Heart left ventricle (tissue), 16 donors: ENCODE measurements at regions not wholly inside any gene's neighbourhood (a gene's known extent, or its start where the extent isn't known, plus 50 kb on each side); places are given as distances from the start of the nearest gene placed in this dataset.

Experiments
- ATAC-seq, 4 donors: fragments of 200-7000 bp; cut with Tn5 transposase; one replicate each; pipeline ENCODE4 v1.9.1; 2020 to 2022; ENCODE audit warnings: moderate library complexity in 4 of 4, mild to moderate bottlenecking in 3 of 4, moderate number of reproducible peaks in 1 of 4
- DNase-seq, 5 donors: peaks; one replicate each; pipeline ENCODE4 v3.0.0-alpha.2; 2020
- H3K27ac ChIP-seq, 12 donors: fragments of 200-600 bp; sonication (generic) in 4 of 12; one replicate each; pipeline versions ENCODE4 v1.5.0 to v1.8.0; 2016 to 2022; ENCODE audit warnings: mild to moderate bottlenecking in 2 of 12
- H3K27me3 ChIP-seq, 9 donors: fragments of 200-600 bp; sonication (generic) in 2 of 9; one replicate each; pipeline versions ENCODE4 v1.5.1 to v1.8.0; 2016 to 2022; ENCODE audit warnings: mild to moderate bottlenecking in 3 of 9
- H3K36me3 ChIP-seq, 9 donors: fragments of 200-600 bp; sonication (generic) in 2 of 9; one replicate each; pipeline versions ENCODE4 v1.5.0 to v1.8.0; 2018 to 2022; ENCODE audit warnings: mild to moderate bottlenecking in 2 of 9
- H3K4me1 ChIP-seq, 12 donors: fragments of 200-600 bp; sonication (generic) in 4 of 12; one replicate each; pipeline versions ENCODE4 v1.5.0 to v1.8.0; 2016 to 2022; ENCODE audit warnings: mild to moderate bottlenecking in 3 of 12
- H3K4me3 ChIP-seq, 12 donors: fragments of 200-600 bp; sonication (generic) in 4 of 12; one replicate each; pipeline versions ENCODE4 v1.5.0 to v1.8.0; 2017 to 2022; ENCODE audit warnings: mild to moderate bottlenecking in 9 of 12, moderate library complexity in 4 of 12
- H3K9me3 ChIP-seq, 12 donors: fragments of 200-600 bp; sonication (generic) in 4 of 12; one replicate each; pipeline versions ENCODE4 v1.5.0 to v1.8.0; 2016 to 2022; ENCODE audit warnings: mild to moderate bottlenecking in 1 of 12
- POLR2A ChIP-seq, 2 donors: fragments of 450-650 bp; IDR thresholded peaks; one replicate each; pipeline ENCODE4 v1.6.1; 2017; ENCODE audit warnings: antibody characterized with exemption in 2 of 2, mild to moderate bottlenecking in 2 of 2, moderate library complexity in 2 of 2
- WGBS, 4 donors: extraction: QIAGEN DNeasy Blood & Tissue Kit in 2 of 4; methylation state at CpG; one replicate each; pipeline versions ENCODE4 v1.1.5 to v1.1.7; 2013 to 2018; 5-methylcytosine and 5-hydroxymethylcytosine counted together
- intact Hi-C, 10 donors: fragments of 100-400 bp; cut with DNase I; formaldehyde crosslinking; loops; one replicate each; pipeline versions ENCODE4 v1.11.1 to v1.14.2; 2022
- TF ChIP-seq, protein P1 (sequence below), 12 donors: fragments of 200-600 bp; sonication (generic) in 4 of 12; IDR thresholded peaks; one replicate each; pipeline versions ENCODE4 v1.5.0 to v1.8.0; 2018 to 2022; ENCODE audit warnings: antibody characterized with exemption in 12 of 12, mild to moderate bottlenecking in 5 of 12
- donor health status: ischemic (EF 13 %, LVEDD 7.1; RV severe dilation, severe dysfunction).
- donor health status: healthy with polysubstance abuse.
- donor health status: DM: no; HTN: yes; CAD: no.
- donor health status: DM: no; HTN: no; CAD: no.
- donor health status: ischemic (EF 25% LVEDD 6.9; RV normal size, moderate dysfunction).
- donor health status: ischemic (EF 25% LVEDD 5.7; RV mildly dilated, moderate dysfunction).
- donor health status: healthy.
- donor health status: DM: yes; HTN: yes; CAD: no.
- donor health status: ischemic (EF 35%, LVEDD 5.7; RV mildly dilated, moderate dysfunction).
- donor health status: nonischemic (EF 11% LVEDD 7.7; RV severe dilation, severe dysfunction).
- donor health status: DM: yes; HTN: yes; CAD: no.
- donor health status: PGD.
- donor health status: ischemic (EF 29% LVEDD 5.4; RV normal size, mild dysfunction).
- donor health status: nonischemic (EF 23%, LVEDD 6.1; RV moderate dilation, normal function).

DNA sequence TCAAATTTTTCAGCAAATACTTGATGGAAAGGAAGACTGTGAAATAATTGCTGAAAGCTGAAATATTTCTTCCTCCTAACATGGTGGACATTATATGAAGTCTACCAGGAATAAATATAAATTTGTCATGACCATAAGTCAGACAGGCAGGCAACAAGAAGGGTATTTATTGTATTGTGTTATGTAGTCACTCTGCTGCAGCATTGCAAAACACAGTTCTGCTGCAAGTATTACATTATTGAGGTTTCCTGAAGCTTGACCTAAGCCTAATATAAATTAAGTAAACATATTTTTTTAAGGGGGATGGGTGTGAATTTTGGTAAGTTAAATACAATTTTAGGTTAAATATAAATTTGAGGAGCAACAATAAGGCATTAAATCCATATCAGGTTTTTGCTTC is 60.2 kb upstream of the MAOA start:
- H3K4me3 ChIP-seq: no peak overlapping the region
- no peaks in the 10 kb centered on the region for H3K36me3 ChIP-seq
- ATAC-seq (no peak), DNase-seq (no peak)
- H3K27me3 ChIP-seq: peaks cover 0 to 13% (median 0%) of the 10 kb centered on the region in 9 donors
- no peak for TF ChIP-seq POLR2A (IDR thresholded peaks at IDR 0.05)
- TF ChIP-seq, protein P1, sequence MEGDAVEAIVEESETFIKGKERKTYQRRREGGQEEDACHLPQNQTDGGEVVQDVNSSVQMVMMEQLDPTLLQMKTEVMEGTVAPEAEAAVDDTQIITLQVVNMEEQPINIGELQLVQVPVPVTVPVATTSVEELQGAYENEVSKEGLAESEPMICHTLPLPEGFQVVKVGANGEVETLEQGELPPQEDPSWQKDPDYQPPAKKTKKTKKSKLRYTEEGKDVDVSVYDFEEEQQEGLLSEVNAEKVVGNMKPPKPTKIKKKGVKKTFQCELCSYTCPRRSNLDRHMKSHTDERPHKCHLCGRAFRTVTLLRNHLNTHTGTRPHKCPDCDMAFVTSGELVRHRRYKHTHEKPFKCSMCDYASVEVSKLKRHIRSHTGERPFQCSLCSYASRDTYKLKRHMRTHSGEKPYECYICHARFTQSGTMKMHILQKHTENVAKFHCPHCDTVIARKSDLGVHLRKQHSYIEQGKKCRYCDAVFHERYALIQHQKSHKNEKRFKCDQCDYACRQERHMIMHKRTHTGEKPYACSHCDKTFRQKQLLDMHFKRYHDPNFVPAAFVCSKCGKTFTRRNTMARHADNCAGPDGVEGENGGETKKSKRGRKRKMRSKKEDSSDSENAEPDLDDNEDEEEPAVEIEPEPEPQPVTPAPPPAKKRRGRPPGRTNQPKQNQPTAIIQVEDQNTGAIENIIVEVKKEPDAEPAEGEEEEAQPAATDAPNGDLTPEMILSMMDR (IDR thresholded peaks at IDR 0.05): no peak
- no peak overlapping the region for H3K27ac ChIP-seq
- intact Hi-C loops: no loop called here
- H3K4me1 ChIP-seq: no peaks in the 10 kb centered on the region
- no peaks in the 10 kb centered on the region for H3K9me3 ChIP-seq

DNA sequence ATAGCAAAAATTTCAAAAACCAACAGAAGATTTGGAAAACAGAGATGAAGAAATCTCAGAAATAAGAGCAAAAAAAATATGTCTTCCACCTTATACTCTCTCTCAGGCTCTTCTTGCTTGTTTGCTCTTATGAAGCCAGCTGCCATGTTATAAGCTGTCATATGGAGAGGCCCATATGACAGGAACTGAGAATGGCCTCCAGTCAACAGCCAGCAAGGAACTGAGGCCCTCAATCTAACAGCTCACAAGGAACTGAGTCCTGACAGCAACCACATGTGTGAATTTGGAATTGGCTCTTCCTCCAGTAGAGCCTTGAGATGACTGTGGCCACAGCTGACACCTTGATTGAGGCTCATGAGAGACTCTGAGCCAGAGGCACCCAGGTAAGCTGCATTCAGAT is 51.3 kb upstream of the MAOA start:
- no peak for TF ChIP-seq POLR2A (IDR thresholded peaks at IDR 0.05)
- TF ChIP-seq, protein P1 (IDR thresholded peaks at IDR 0.05): no peak
- no peaks in the 10 kb centered on the region for H3K36me3 ChIP-seq
- H3K27ac ChIP-seq: no peak overlapping the region
- intact Hi-C loops: no loop called here
- no peaks in the 10 kb centered on the region for H3K27me3 ChIP-seq
- no peak for DNase-seq
- no peak for ATAC-seq
- H3K9me3 ChIP-seq: no peaks in the 10 kb centered on the region
- no peaks in the 10 kb centered on the region for H3K4me1 ChIP-seq
- H3K4me3 ChIP-seq: no peak overlapping the region

DNA sequence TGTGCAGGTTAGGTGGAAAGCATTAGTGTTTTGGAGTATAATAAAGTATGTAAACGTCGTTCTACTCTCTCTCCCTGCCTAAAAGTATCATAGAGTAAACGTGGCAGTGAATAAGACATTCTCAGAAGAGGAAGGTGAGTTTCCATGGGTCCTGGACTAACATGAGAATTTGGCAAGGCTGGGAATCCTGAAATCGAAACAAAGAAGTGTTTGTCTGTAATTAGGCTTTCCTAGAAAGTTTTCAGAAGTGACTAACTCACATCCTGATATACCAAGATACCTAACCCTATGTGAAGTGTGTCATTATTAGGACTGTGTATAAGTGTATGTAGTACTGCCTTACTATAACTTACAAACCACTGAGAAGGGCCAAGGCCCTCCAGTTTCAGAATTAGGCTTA is 50.7 kb upstream of the MAOA start:
- Histone ChIP-seq H3K36me3 (no peaks in the 10 kb centered on the region), H3K9me3 (no peaks in the 10 kb centered on the region), H3K27me3 (no peaks in the 10 kb centered on the region), H3K27ac (no peak overlapping the region), H3K4me3 (no peak overlapping the region), H3K4me1 (no peaks in the 10 kb centered on the region)
- 73 to 90% (median 83%) methylated on average over 4 of the region's 4 CpGs for WGBS, 4 donors
- DNase-seq (no peak), ATAC-seq (no peak)
- intact Hi-C loops: no loop called here
- TF ChIP-seq POLR2A (IDR thresholded peaks at IDR 0.05): no peak
- TF ChIP-seq, protein P1 (IDR thresholded peaks at IDR 0.05): no peak
